ENCODE measurements at regions not wholly inside any gene's neighbourhood (a gene's known extent, or its start where the extent isn't known, plus 50 kb on each side); places are given as distances from the start of the nearest gene placed in this dataset.

GRCh38 chr5:34524123-34524522 lies 132.0 kb upstream of the RAI14 start:
- DNase-seq (ENCODE audit: low read depth, low spot score) = peak; percentile 82
- no TSS peak for BruUV-seq (replicated peaks)
- H4K20me1 ChIP-seq (replicated peaks; ENCODE audit: control insufficient read depth, extremely low read depth, insufficient read depth, low read length) = no peaks in the 10 kb centered on the region
- peak overlapping the region; percentile 65 for H3K9ac ChIP-seq (replicated peaks; ENCODE audit: extremely low read depth, insufficient read depth, low read length)
- no peak overlapping the region for H3K4me2 ChIP-seq (ENCODE audit: insufficient read depth, low read length)
- H2AFZ ChIP-seq (ENCODE audit: low read depth, low read length) = no peak overlapping the region
- TF ChIP-seq JUN (IDR thresholded peaks at IDR 0.05; ENCODE audit: borderline replicate concordance, insufficient read depth, insufficient read length, low read depth) (peak; percentile 56), FOS (IDR thresholded peaks at IDR 0.05; ENCODE audit: borderline replicate concordance, insufficient read depth, low read length) (peak; percentile 69), GATA2 (IDR thresholded peaks at IDR 0.05; ENCODE audit: insufficient read depth, insufficient read length, low read depth, low read length) (peak; percentile 34), POLR2AphosphoS5 (IDR thresholded peaks at IDR 0.05; ENCODE audit: insufficient read depth, low read depth, low read length) (no peak), MAX (IDR thresholded peaks at IDR 0.05; ENCODE audit: insufficient read depth, insufficient read length) (no peak), EZH2 (IDR thresholded peaks at IDR 0.05; ENCODE audit: borderline replicate concordance, low read depth, low read length, severe bottlenecking) (no peak)
- TF ChIP-seq, protein P1, sequence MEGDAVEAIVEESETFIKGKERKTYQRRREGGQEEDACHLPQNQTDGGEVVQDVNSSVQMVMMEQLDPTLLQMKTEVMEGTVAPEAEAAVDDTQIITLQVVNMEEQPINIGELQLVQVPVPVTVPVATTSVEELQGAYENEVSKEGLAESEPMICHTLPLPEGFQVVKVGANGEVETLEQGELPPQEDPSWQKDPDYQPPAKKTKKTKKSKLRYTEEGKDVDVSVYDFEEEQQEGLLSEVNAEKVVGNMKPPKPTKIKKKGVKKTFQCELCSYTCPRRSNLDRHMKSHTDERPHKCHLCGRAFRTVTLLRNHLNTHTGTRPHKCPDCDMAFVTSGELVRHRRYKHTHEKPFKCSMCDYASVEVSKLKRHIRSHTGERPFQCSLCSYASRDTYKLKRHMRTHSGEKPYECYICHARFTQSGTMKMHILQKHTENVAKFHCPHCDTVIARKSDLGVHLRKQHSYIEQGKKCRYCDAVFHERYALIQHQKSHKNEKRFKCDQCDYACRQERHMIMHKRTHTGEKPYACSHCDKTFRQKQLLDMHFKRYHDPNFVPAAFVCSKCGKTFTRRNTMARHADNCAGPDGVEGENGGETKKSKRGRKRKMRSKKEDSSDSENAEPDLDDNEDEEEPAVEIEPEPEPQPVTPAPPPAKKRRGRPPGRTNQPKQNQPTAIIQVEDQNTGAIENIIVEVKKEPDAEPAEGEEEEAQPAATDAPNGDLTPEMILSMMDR (IDR thresholded peaks at IDR 0.05; ENCODE audit: extremely low read depth in 1 of 2, insufficient read depth in 1 of 2, low read depth in 1 of 2, low read length in 2 of 2) = no peak
- peaks cover 42% of the 10 kb centered on the region for H3K4me1 ChIP-seq (ENCODE audit: control insufficient read depth, extremely low read depth, insufficient read depth, low read length)
- H3K9me3 ChIP-seq (replicated peaks; ENCODE audit: control insufficient read depth, insufficient read depth, low read length) = no peaks in the 10 kb centered on the region
- ChIA-PET POLR2A (interaction anchor here (1.6 to 2.8 kb wide), 2 partner anchors 131 to 133 kb away, joined by 5 to 7 read pairs; no protein-coding TSS in a partner anchor), CTCF (interaction anchor here (0.7 to 2.7 kb wide), 33 partner anchors 10 to 374 kb away, joined by 3 to 33 read pairs (median 6); partner anchors contain the start of gene RAI14)
- no peaks in the 10 kb centered on the region for H3K9me1 ChIP-seq (replicated peaks; ENCODE audit: control insufficient read depth, extremely low read depth, insufficient read depth, low read length)
- peak overlapping the region; percentile 84 for H3K27ac ChIP-seq (ENCODE audit: insufficient read depth, low read depth, low read length)
- intact Hi-C loops (cut with micrococcal nuclease) = loop anchor here (5.0 kb wide), 1 partner anchor 263 kb away; no protein-coding TSS in a partner anchor
- H3K27me3 ChIP-seq (ENCODE audit: control insufficient read depth in 2 of 2, insufficient read depth in 2 of 2, low read length in 2 of 2) = no peaks in the 10 kb centered on the region
- no peaks in the 10 kb centered on the region for H3K79me2 ChIP-seq (ENCODE audit: control insufficient read depth, insufficient read depth, low read length)
- no peak for FAIRE-seq
- dilution Hi-C loops (cut with MboI; ENCODE audit: extremely low pct_ligation_motif_present, low sequenced_read_pairs) = no loop called here
- no peaks in the 10 kb centered on the region for H3K36me3 ChIP-seq (ENCODE audit: control insufficient read depth in 2 of 2, extremely low read depth in 1 of 2, insufficient read depth in 2 of 2, low read length in 2 of 2)
- H3K4me3 ChIP-seq (replicated peaks in 1 of 3; ENCODE audit: insufficient read depth in 1 of 3, low read depth in 1 of 3, low read length in 3 of 3) = no peak overlapping the region
